ENCODE measurements at regions not wholly inside any gene's neighbourhood (a gene's known extent, or its start where the extent isn't known, plus 50 kb on each side); places are given as distances from the start of the nearest gene placed in this dataset.

GRCh38 chr4:28973587-28974350 lies 1746.4 kb upstream of the PCDH7 start:
- no peak for ATAC-seq
- no peak for DNase-seq

GRCh38 chr4:28976369-28976768 lies 1743.8 kb upstream of the PCDH7 start:
- ATAC-seq (no peak), DNase-seq (no peak)

GRCh38 chr4:29002151-29002550 lies 1718.0 kb upstream of the PCDH7 start:
- DNase-seq (no peak), ATAC-seq (no peak)

GRCh38 chr4:29005838-29006237 lies 1714.3 kb upstream of the PCDH7 start:
- ATAC-seq, result no peak
- DNase-seq, result no peak

GRCh38 chr4:29009908-29010307 lies 1710.3 kb upstream of the PCDH7 start:
- no peak for DNase-seq
- ATAC-seq, result no peak

GRCh38 chr4:29013341-29013740 lies 1706.8 kb upstream of the PCDH7 start:
- ATAC-seq, result no peak
- no peak for DNase-seq

- DNase-seq (no peak), ATAC-seq (no peak)
Observed at GRCh38 chr4:29014555-29014954, 1705.6 kb upstream of the PCDH7 start.

- DNase-seq (no peak), ATAC-seq (no peak)
Observed at GRCh38 chr4:29033703-29034102, 1686.5 kb upstream of the PCDH7 start.

GRCh38 chr4:29037501-29037900 lies 1682.7 kb upstream of the PCDH7 start:
- no peak for ATAC-seq
- DNase-seq, result no peak

- ATAC-seq (no peak), DNase-seq (no peak)
Observed at GRCh38 chr4:29043411-29043810, 1676.8 kb upstream of the PCDH7 start.

- no peak for ATAC-seq
- DNase-seq, result no peak
Observed at GRCh38 chr4:29046186-29046585, 1674.0 kb upstream of the PCDH7 start.

GRCh38 chr4:29046781-29047180 lies 1673.4 kb upstream of the PCDH7 start:
- ATAC-seq, result no peak
- DNase-seq, result no peak

- ATAC-seq, result no peak
- DNase-seq, result no peak
Observed at GRCh38 chr4:29047341-29048041, 1672.7 kb upstream of the PCDH7 start.

GRCh38 chr4:29051381-29051965 lies 1668.7 kb upstream of the PCDH7 start:
- ATAC-seq, result no peak

GRCh38 chr4:29052266-29052665 lies 1667.9 kb upstream of the PCDH7 start:
- ATAC-seq, result no peak

More at GRCh38 chr4:29051381-29051965, 1668.7 kb upstream of the PCDH7 start:
- DNase-seq, result no peak

GRCh38 chr4:29058531-29058930 lies 1661.6 kb upstream of the PCDH7 start:
- no peak for ATAC-seq

More at GRCh38 chr4:29052266-29052665, 1667.9 kb upstream of the PCDH7 start:
- no peak for DNase-seq

GRCh38 chr4:29066861-29067260 lies 1653.3 kb upstream of the PCDH7 start:
- DNase-seq, result no peak
- ATAC-seq, result no peak

More at GRCh38 chr4:29058531-29058930, 1661.6 kb upstream of the PCDH7 start:
- DNase-seq, result no peak

GRCh38 chr4:29073571-29073970 lies 1646.6 kb upstream of the PCDH7 start:
- ATAC-seq (no peak), DNase-seq (no peak)

GRCh38 chr4:29075366-29075765 lies 1644.8 kb upstream of the PCDH7 start:
- DNase-seq (no peak), ATAC-seq (no peak)

GRCh38 chr4:29079260-29079659 lies 1640.9 kb upstream of the PCDH7 start:
- ATAC-seq, result no peak
- no peak for DNase-seq

GRCh38 chr4:29081234-29081955 lies 1638.8 kb upstream of the PCDH7 start:
- no peak for DNase-seq
- no peak for ATAC-seq

GRCh38 chr4:29082684-29083083 lies 1637.5 kb upstream of the PCDH7 start:
- ATAC-seq, result no peak
- DNase-seq, result no peak

GRCh38 chr4:29085748-29086147 lies 1634.4 kb upstream of the PCDH7 start:
- ATAC-seq, result no peak
- no peak for DNase-seq
